PC-9 (cell line): ENCODE measurements at regions not wholly inside any gene's neighbourhood (a gene's known extent, or its start where the extent isn't known, plus 50 kb on each side); places are given as distances from the start of the nearest gene placed in this dataset.
A peak's percentile ranks its signal among the peaks of the same experiment; 100 is the strongest.

ENCODE experiments used
- BruUV-seq: library from RNA; stranded (reverse); fragments of 400-500 nt; replicated peaks from 2 replicates; lab custom pipeline; 2021; lab: Mats Ljungman, UMichigan
- CTCF ChIA-PET: fragments of 300-600 bp; sonication (Branson Sonifier 250); formaldehyde crosslinking; loops from one replicate; lab custom pipeline; 2022; ENCODE audit warnings: antibody characterized with exemption; lab: Charles Lee
- POLR2A ChIA-PET: fragments of 300-600 bp; sonication (Branson Sonifier 250); formaldehyde crosslinking; loops from one replicate; lab custom pipeline; 2022; ENCODE audit warnings: antibody characterized with exemption; ENCODE audit not compliant: unreplicated experiment; lab: Charles Lee
- DNase-seq, 2 experiments: peaks; one replicate each; pipeline versions ENCODE4 v3.0.0 to v3.0.0-alpha.2; 2015 to 2022; ENCODE audit warnings: mixed read lengths in 1 of 2
- H2AFZ ChIP-seq: fragments of 200-600 bp; sonication (generic); 2 replicates; pipeline ENCODE4 v1.8.1; 2017; ENCODE audit warnings: antibody characterized with exemption
- H3F3A ChIP-seq: fragments of 200-600 bp; sonication (generic); 2 replicates; pipeline ENCODE4 v1.8.1; 2017; ENCODE audit warnings: antibody characterized with exemption, mild to moderate bottlenecking, low read depth; ENCODE audit not compliant: insufficient read depth
- H3K27ac ChIP-seq: fragments of 200-600 bp; sonication (generic); 2 replicates; pipeline ENCODE4 v1.6.1; 2016; ENCODE audit warnings: mixed run types
- H3K27me3 ChIP-seq: fragments of 200-600 bp; sonication (generic); 2 replicates; pipeline ENCODE4 v1.6.1; 2016; ENCODE audit warnings: low read depth, mixed run types; ENCODE audit not compliant: insufficient read depth
- H3K36me3 ChIP-seq: fragments of 200-600 bp; sonication (generic); 2 replicates; pipeline ENCODE4 v1.6.1; 2016; ENCODE audit warnings: low read depth, mixed run types
- H3K4me1 ChIP-seq: fragments of 200-600 bp; sonication (generic); replicated peaks from 2 replicates; pipeline ENCODE4 v1.6.1; 2016; ENCODE audit warnings: mixed run types; ENCODE audit not compliant: insufficient read depth
- H3K4me2 ChIP-seq: fragments of 200-600 bp; sonication (generic); 2 replicates; pipeline ENCODE4 v1.6.1; 2017; ENCODE audit warnings: mixed run types
- H3K4me3 ChIP-seq: fragments of 200-600 bp; sonication (generic); 2 replicates; pipeline ENCODE4 v1.6.1; 2016; ENCODE audit warnings: mixed run types
- H3K79me2 ChIP-seq: fragments of 200-600 bp; sonication (generic); 2 replicates; pipeline ENCODE4 v1.6.1; 2017; ENCODE audit warnings: low read depth, mixed run types
- H3K9me2 ChIP-seq: fragments of 200-600 bp; sonication (generic); 2 replicates; pipeline ENCODE4 v1.8.1; 2017; ENCODE audit warnings: mild to moderate bottlenecking; ENCODE audit not compliant: insufficient read depth
- H3K9me3 ChIP-seq: fragments of 200-600 bp; sonication (generic); 2 replicates; pipeline ENCODE4 v1.8.1; 2016; ENCODE audit warnings: low read depth; ENCODE audit not compliant: insufficient read depth
- H4K20me1 ChIP-seq: fragments of 200-600 bp; sonication (generic); 2 replicates; pipeline ENCODE4 v1.8.1; 2017; ENCODE audit not compliant: insufficient read depth
- CTCF ChIP-seq: fragments of 200-600 bp; sonication (generic); conservative IDR thresholded peaks from 2 replicates; pipeline ENCODE4 v1.6.1; 2017; ENCODE audit warnings: mixed run types, antibody characterized with exemption, mild to moderate bottlenecking, moderate library complexity
- EZH2 ChIP-seq: fragments of 200-600 bp; sonication (generic); IDR thresholded peaks from 2 replicates; pipeline ENCODE4 v1.8.0; 2017; ENCODE audit warnings: antibody characterized with exemption, low read depth
- intact Hi-C: fragments of 100-400 bp; cut with micrococcal nuclease; formaldehyde crosslinking; loops from one replicate; pipeline ENCODE4 v1.10.0; 2022; ENCODE audit not compliant: unreplicated experiment

GRCh38 chr4:111924696-111925095 is 220.6 kb upstream of the FAM241A start:
- H3K36me3 ChIP-seq = no peaks in the 10 kb centered on the region
- intact Hi-C loops = no loop called here
- H2AFZ ChIP-seq = no peak overlapping the region
- POLR2A ChIA-PET = no interaction called here
- H3K9me3 ChIP-seq = no peaks in the 10 kb centered on the region
- TF ChIP-seq CTCF (no peak), EZH2 (no peak)
- no TSS peak for BruUV-seq
- no peaks in the 10 kb centered on the region; the same call in 1 of the 2 replicates for H3K9me2 ChIP-seq
- no peaks in the 10 kb centered on the region for H4K20me1 ChIP-seq
- H3K79me2 ChIP-seq = no peaks in the 10 kb centered on the region
- H3K27me3 ChIP-seq = no peaks in the 10 kb centered on the region
- DNase-seq = no peak
- no peaks in the 10 kb centered on the region for H3K4me1 ChIP-seq
- no peak overlapping the region for H3K4me3 ChIP-seq
- H3F3A ChIP-seq = no peaks in the 10 kb centered on the region
- CTCF ChIA-PET = no interaction called here
- no peak overlapping the region for H3K27ac ChIP-seq
- no peak overlapping the region for H3K4me2 ChIP-seq

GRCh38 chr4:111930659-111931058 is 214.6 kb upstream of the FAM241A start:
- DNase-seq = no peak
- no TSS peak for BruUV-seq
- H4K20me1 ChIP-seq = no peaks in the 10 kb centered on the region
- H3K36me3 ChIP-seq = no peaks in the 10 kb centered on the region
- ChIA-PET POLR2A (no interaction called here), CTCF (no interaction called here)
- H3K4me1 ChIP-seq = no peaks in the 10 kb centered on the region
- H3K79me2 ChIP-seq = no peaks in the 10 kb centered on the region
- H3K27ac ChIP-seq = no peak overlapping the region
- no peaks in the 10 kb centered on the region for H3F3A ChIP-seq
- TF ChIP-seq EZH2 = no peak
- no peak for TF ChIP-seq CTCF
- intact Hi-C loops = no loop called here
- no peak overlapping the region for H3K4me2 ChIP-seq
- H3K4me3 ChIP-seq = no peak overlapping the region
- peaks cover 3% of the 10 kb centered on the region; the same call in 1 of the 2 replicates for H3K9me2 ChIP-seq
- H2AFZ ChIP-seq = no peak overlapping the region
- H3K9me3 ChIP-seq = no peaks in the 10 kb centered on the region
- no peaks in the 10 kb centered on the region for H3K27me3 ChIP-seq

GRCh38 chr4:111933703-111934102 is 211.6 kb upstream of the FAM241A start:
- BruUV-seq = no TSS peak
- CTCF ChIA-PET = no interaction called here
- POLR2A ChIA-PET = no interaction called here
- no peaks in the 10 kb centered on the region for H3K79me2 ChIP-seq
- H3K36me3 ChIP-seq = no peaks in the 10 kb centered on the region
- no peaks in the 10 kb centered on the region; the same call in 1 of the 2 replicates for H3F3A ChIP-seq
- intact Hi-C loops = no loop called here
- no peak overlapping the region for H2AFZ ChIP-seq
- no peaks in the 10 kb centered on the region for H3K9me3 ChIP-seq
- no peak overlapping the region for H3K27ac ChIP-seq
- TF ChIP-seq CTCF (no peak), EZH2 (no peak)
- H3K27me3 ChIP-seq = no peaks in the 10 kb centered on the region
- peaks cover 3% of the 10 kb centered on the region; the same call in 1 of the 2 replicates for H3K9me2 ChIP-seq
- no peak overlapping the region for H3K4me2 ChIP-seq
- no peaks in the 10 kb centered on the region for H3K4me1 ChIP-seq
- no peak overlapping the region for H3K4me3 ChIP-seq
- H4K20me1 ChIP-seq = no peaks in the 10 kb centered on the region
- peak in 1 of 2 experiments; percentile 12 for DNase-seq
